ENCODE measurements at regions not wholly inside any gene's neighbourhood (a gene's known extent, or its start where the extent isn't known, plus 50 kb on each side); places are given as distances from the start of the nearest gene placed in this dataset.

DNA sequence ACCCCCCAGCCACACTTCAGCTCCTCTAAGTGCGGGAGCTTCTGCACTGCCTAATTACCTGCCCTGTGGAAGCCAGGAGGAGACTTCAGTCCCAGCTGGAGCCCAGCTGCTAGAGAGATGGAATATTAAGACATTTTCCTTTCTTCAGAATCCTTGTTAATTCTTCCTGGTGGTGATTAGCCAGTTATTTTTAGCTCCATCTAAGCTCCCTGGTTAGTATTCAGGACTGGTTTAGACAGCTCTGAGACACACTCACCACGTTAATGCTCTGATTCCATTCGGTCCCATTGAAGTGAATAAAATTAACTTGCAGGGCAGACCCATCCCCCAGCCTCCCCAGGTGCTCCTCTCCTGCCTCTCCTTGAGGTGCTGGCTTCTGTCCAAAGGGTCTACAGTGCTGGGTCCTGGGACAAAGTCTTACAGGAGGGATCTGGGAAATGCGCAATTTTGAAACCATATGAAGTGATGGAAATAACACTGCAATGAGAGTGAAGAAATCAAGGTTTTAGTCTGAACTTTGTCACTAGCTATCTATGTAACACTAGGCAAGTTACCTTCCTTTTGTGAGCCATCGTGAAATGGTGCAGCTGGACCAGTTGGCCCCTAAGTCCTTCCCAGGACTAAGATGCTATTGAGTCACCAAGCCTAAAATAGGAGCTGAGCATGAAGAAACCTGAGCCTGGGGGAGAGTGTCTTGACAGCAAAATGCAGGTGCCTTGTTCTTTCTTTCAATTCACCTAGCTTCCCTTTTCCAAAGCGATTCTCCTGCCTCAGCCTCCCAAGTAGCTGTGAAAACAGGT, 117.4 kb upstream of the ATP1A1 start:
- Histone ChIP-seq H3K4me3 (ENCODE audit: control insufficient read depth in 2 of 3, extremely low read depth in 1 of 3, insufficient read depth in 2 of 3, low read depth in 1 of 3, low read length in 3 of 3) (no peak overlapping the region), H2AFZ (ENCODE audit: control insufficient read depth, low read length) (no peak overlapping the region), H4K20me1 (ENCODE audit: control insufficient read depth, extremely low read depth, insufficient read depth, low read length) (no peaks in the 10 kb centered on the region), H3K27me3 (ENCODE audit: control insufficient read depth, extremely low read depth, insufficient read depth, low read length) (no peaks in the 10 kb centered on the region), H3K4me2 (ENCODE audit: control insufficient read depth, extremely low read depth, insufficient read depth, low read depth, low read length) (no peak overlapping the region), H3K36me3 (ENCODE audit: control insufficient read depth in 2 of 2, extremely low read depth in 1 of 2, insufficient read depth in 2 of 2, low read length in 2 of 2) (no peaks in the 10 kb centered on the region), H3K79me2 (ENCODE audit: control insufficient read depth, insufficient read depth, low read length) (no peaks in the 10 kb centered on the region), H3K9me3 (ENCODE audit: control insufficient read depth, low read depth, low read length) (no peaks in the 10 kb centered on the region), H3K4me1 (ENCODE audit: control insufficient read depth, extremely low read depth, insufficient read depth, low read length) (peaks cover 8% of the 10 kb centered on the region), H3K9ac (ENCODE audit: control insufficient read depth, extremely low read depth, insufficient read depth, low read length) (no peak overlapping the region), H3K27ac (ENCODE audit: control insufficient read depth, insufficient read depth, low read length) (no peak overlapping the region), H3K9me1 (ENCODE audit: control insufficient read depth, extremely low read depth, insufficient read depth, low read length) (no peaks in the 10 kb centered on the region)
- DNase-seq (ENCODE audit: low read depth, low spot score) (no peak), FAIRE-seq (no peak)
- dilution Hi-C loops (cut with MboI; ENCODE audit: extremely low pct_ligation_motif_present, low sequenced_read_pairs): no loop called here
- no peak for TF ChIP-seq EZH2 (IDR thresholded peaks at IDR 0.05; ENCODE audit: low read length)
- TF ChIP-seq, protein P1, sequence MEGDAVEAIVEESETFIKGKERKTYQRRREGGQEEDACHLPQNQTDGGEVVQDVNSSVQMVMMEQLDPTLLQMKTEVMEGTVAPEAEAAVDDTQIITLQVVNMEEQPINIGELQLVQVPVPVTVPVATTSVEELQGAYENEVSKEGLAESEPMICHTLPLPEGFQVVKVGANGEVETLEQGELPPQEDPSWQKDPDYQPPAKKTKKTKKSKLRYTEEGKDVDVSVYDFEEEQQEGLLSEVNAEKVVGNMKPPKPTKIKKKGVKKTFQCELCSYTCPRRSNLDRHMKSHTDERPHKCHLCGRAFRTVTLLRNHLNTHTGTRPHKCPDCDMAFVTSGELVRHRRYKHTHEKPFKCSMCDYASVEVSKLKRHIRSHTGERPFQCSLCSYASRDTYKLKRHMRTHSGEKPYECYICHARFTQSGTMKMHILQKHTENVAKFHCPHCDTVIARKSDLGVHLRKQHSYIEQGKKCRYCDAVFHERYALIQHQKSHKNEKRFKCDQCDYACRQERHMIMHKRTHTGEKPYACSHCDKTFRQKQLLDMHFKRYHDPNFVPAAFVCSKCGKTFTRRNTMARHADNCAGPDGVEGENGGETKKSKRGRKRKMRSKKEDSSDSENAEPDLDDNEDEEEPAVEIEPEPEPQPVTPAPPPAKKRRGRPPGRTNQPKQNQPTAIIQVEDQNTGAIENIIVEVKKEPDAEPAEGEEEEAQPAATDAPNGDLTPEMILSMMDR (optimal IDR thresholded peaks at IDR 0.05 in 1 of 3, IDR thresholded peaks at IDR 0.05 in 1 of 3, conservative IDR thresholded peaks at IDR 0.05 in 1 of 3; ENCODE audit: extremely low read depth in 1 of 3, insufficient read depth in 2 of 3, low read length in 3 of 3): no peak

DNA sequence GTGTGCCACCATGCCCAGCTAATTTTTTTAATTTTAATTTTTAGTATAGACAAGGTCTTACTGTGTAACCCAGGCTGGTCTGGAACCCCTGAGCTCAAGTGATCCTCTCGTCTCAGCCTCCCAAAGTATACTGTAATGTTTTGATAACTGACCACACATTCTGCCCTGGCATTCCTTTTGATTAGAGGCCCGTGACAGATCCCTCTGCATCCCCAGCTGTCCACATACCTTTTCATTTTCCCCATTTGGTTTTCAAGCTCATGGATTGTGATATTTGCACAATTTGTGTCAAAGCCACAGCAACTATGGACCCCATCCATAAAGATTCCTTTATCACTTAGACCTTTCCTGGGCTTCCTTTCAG, 116.8 kb upstream of the ATP1A1 start:
- FAIRE-seq: no peak
- dilution Hi-C loops (cut with MboI; ENCODE audit: extremely low pct_ligation_motif_present, low sequenced_read_pairs): no loop called here
- TF ChIP-seq, protein P1 (optimal IDR thresholded peaks at IDR 0.05 in 1 of 3, IDR thresholded peaks at IDR 0.05 in 1 of 3, conservative IDR thresholded peaks at IDR 0.05 in 1 of 3; ENCODE audit: extremely low read depth in 1 of 3, insufficient read depth in 2 of 3, low read length in 3 of 3): no peak
- no peak for TF ChIP-seq EZH2 (IDR thresholded peaks at IDR 0.05; ENCODE audit: low read length)

More for the DNA sequence above, 116.8 kb upstream of the ATP1A1 start:
- no peak overlapping the region for H3K9ac ChIP-seq (ENCODE audit: control insufficient read depth, extremely low read depth, insufficient read depth, low read length)
- no peaks in the 10 kb centered on the region for H4K20me1 ChIP-seq (ENCODE audit: control insufficient read depth, extremely low read depth, insufficient read depth, low read length)
- H3K4me2 ChIP-seq (ENCODE audit: control insufficient read depth, extremely low read depth, insufficient read depth, low read depth, low read length): no peak overlapping the region
- no peak for DNase-seq (ENCODE audit: low read depth, low spot score)
- peaks cover 8% of the 10 kb centered on the region for H3K4me1 ChIP-seq (ENCODE audit: control insufficient read depth, extremely low read depth, insufficient read depth, low read length)
- no peak overlapping the region for H3K4me3 ChIP-seq (ENCODE audit: control insufficient read depth in 2 of 3, extremely low read depth in 1 of 3, insufficient read depth in 2 of 3, low read depth in 1 of 3, low read length in 3 of 3)
- H3K79me2 ChIP-seq (ENCODE audit: control insufficient read depth, insufficient read depth, low read length): no peaks in the 10 kb centered on the region
- no peak overlapping the region for H2AFZ ChIP-seq (ENCODE audit: control insufficient read depth, low read length)
- H3K27me3 ChIP-seq (ENCODE audit: control insufficient read depth, extremely low read depth, insufficient read depth, low read length): no peaks in the 10 kb centered on the region
- no peaks in the 10 kb centered on the region for H3K9me1 ChIP-seq (ENCODE audit: control insufficient read depth, extremely low read depth, insufficient read depth, low read length)
- no peak overlapping the region for H3K27ac ChIP-seq (ENCODE audit: control insufficient read depth, insufficient read depth, low read length)
- H3K9me3 ChIP-seq (ENCODE audit: control insufficient read depth, low read depth, low read length): no peaks in the 10 kb centered on the region
- no peaks in the 10 kb centered on the region for H3K36me3 ChIP-seq (ENCODE audit: control insufficient read depth in 2 of 2, extremely low read depth in 1 of 2, insufficient read depth in 2 of 2, low read length in 2 of 2)
